Activated gamma-delta T cell (primary cell): ENCODE measurements at regions not wholly inside any gene's neighbourhood (a gene's known extent, or its start where the extent isn't known, plus 50 kb on each side); places are given as distances from the start of the nearest gene placed in this dataset.

Experiments
- DNase-seq: peaks from one replicate; lab custom pipeline; 2025; lab: John Stamatoyannopoulos, UW

DNA sequence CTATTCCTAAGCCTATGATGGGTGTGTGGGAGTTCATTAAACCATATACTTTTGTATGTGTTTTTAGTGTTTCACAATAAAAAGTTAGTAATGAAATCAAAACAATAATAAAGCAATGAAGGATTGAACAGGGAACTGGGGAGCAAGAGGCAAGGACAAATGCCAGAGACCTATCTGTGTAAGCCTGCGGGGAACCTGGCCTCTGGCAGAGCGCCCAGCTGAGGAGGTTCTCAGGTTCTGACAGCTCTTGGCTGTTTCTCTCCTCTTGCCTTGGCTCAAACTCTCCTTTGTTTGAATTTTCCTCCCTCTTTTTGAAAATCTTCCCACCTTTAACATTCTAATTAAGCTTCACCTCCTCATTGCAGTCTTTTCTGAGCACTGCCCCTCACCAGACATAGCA is 200.0 kb upstream of the NCKAP5 start:
- no peak for DNase-seq

GRCh38 chr2:133768658-133769435 is 200.6 kb upstream of the NCKAP5 start:
- no peak for DNase-seq

- DNase-seq: no peak
These were observed 205.8 kb upstream of the NCKAP5 start for GRCh38 chr2:133773854-133774653.

- DNase-seq: no peak
These were observed 206.4 kb upstream of the NCKAP5 start for GRCh38 chr2:133774654-133775015.

DNA sequence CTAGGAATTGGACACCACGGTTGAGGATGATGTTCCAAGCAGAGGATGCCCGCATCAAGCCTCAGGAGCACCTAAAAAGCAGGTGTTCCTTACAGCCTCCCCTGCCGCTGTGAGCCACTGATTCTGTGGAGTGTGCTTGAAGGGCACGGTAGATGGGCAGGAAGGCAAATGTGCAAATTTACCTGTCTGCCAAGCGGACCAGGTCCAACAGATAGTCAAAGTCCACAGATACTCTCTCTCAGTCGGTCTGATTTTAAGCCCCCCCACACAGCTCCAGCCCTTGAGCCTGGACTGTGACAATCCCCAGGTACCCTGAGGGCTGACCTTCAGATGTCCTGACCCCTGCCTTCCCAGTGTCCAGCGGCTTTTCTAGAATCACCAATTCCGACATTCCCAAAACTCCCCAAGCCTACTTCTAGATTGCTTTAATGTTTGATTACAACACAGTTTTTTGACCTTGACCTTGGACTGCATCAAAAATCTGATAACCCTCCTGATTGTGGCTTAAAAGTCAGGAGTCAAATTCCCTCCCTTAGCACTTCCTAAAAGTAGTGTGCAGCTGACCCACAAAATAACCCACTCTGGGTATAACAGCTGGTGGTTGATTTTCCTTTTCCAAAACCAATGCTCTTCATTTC is 208.8 kb upstream of the NCKAP5 start:
- DNase-seq: no peak

DNA sequence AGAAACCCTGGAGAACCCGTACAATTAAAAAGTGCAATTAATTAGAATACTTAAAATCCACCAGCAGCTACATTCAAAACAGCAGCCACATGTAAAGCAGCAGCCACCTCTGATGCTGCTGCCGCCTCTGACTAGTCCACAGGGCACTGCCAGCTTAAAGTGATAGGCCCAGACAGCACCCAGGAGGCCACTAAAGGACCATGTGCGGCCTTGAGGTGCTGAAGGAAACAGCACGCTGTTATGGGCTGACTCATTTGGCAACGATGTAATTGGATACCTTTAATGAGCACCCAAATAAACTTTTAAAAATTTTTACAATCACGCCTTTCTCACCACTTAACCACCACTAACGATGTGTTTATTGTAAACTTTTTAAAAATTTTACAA is 209.3 kb upstream of the NCKAP5 start:
- DNase-seq: no peak

DNA sequence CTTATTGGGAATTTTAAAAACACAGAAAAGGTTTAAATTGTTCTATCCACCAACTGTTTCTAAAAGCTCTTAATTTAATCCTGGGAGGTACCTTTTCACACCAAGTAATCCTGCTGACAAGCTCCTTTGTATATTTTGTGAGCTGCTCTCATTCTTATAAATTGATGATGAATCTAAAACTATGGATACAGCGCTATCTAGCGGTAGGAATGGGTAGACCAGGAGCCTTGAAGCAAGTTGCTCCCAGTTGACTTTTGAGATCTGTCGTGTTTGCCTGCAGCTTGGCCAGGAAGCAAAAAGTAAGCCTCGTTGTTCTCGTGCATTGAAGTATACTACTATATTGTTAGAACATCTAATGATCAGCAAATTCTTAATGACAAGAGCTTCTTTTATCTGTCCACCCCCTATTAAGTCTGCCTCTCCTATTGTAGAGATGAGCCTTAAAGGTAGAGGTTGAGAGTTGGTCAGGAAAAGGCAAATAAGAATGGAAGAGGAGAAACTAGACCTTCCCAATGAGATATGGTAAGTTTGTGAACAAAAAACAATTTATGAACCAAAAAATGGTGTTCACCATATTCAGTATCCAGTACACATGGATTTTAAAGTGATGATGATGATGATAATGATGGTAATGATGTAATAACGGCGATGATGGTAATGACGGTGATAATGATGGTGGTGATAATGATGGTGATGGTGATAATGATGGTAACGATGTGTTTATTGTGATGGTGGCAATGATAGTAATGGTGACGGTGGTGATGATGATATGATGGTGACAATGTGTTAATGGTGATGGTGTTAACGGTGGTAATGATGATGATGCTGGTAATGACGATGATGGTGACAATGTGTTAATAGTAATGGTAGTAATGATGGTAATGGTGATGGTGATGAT is 212.1 kb upstream of the NCKAP5 start:
- DNase-seq: no peak

- no peak for DNase-seq
These were observed 212.8 kb upstream of the NCKAP5 start for GRCh38 chr2:133780997-133781513.

GRCh38 chr2:133787207-133787606 is 218.9 kb upstream of the NCKAP5 start:
- DNase-seq: no peak

DNA sequence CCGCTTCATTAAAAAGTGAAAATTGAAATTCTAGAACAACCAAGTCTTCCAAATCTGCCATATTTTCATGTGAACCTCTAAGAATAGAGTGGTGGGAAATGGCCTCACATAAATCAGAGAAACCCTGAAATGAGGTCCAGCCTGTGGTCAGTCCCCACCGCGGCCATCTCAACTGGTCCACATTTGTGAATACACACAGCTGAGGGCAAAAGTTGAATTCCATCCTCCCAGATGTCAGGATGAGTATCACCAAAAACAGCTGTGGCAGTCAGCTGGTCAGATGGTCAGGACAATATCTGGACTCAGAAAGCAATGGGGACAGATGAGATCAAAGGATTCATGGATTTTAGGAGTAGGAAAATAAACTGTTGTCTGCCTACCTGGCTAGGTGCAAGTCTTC is 219.4 kb upstream of the NCKAP5 start:
- DNase-seq: no peak

DNA sequence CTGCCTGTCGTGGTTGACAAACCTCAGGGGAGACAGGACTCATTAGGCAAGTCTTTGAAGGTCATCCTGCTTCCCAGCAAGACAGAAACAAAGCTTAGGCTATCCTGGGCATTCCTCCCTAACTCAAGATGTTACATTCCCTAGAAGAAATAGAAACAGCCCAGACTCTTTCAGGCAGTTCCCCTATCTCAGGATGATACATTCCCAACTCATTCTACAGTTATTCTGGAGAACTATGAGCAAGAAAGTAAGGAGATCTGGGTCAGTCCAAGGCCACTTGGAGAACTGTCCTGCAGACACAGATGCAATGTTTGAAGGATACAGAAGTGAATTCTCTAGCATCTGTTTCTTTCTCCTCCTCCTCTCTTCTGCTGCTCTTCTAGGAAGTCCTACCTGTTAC is 220.1 kb upstream of the NCKAP5 start:
- DNase-seq: no peak

DNA sequence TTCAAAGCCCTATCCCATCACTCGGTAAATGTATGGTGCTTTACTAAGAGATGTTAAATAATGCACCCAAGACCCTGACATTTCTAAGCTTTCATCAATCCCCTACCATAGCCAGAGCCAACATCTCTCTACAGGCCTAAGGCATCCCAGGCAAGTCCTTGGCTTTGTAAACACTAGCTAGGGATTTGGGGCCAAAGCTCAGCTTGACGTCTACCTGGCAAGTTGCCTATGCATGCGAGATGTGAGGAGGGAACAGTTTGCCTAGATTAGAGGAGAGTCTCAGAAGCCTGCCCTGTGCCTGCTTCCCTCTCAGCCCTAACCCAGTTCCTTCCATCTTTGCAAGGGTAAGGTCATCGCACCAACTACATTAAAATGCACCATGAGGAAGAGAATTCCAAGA is 221.5 kb upstream of the NCKAP5 start:
- no peak for DNase-seq

DNA sequence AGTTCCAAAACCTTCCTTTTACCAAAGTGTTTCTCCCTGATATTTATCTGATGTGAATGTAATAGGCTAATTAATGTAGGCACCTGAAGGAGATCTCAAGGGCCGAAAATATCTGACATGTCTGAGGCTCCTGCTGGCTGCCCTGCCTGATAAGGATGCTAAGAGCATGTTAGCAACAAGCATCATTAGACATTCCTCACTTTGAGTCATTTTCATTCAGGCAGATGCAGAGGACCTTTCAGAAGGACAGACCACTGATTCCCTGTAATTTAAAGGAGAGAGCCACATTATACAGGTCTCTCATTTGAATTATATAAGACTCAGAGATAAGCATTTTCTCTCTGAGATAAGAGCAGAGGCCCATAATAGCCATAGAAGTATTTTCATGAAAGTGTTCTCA is 222.4 kb upstream of the NCKAP5 start:
- DNase-seq: no peak

- no peak for DNase-seq
These were observed 222.9 kb upstream of the NCKAP5 start for GRCh38 chr2:133791191-133791590.

DNA sequence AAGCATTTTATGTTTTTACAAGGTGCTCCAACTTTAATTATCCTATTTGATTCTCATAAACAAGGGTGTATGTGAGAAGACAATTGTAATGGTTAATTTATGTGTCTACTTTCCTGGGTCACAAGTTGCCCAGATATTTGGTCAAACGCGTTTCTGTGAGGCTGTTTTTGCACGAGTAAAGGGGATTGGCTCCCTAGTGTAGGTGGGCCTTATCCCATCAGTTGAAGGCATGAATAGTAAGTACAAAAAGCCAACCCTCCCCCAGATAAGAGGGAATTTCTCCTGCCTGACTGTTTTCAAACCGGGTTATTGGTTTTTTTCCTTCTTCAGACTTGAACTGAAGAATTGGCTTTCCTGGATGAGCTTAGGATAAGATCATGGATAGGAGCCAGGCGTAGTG is 224.0 kb upstream of the NCKAP5 start:
- no peak for DNase-seq

GRCh38 chr2:133794114-133794513 is 225.9 kb upstream of the NCKAP5 start:
- DNase-seq: no peak

DNA sequence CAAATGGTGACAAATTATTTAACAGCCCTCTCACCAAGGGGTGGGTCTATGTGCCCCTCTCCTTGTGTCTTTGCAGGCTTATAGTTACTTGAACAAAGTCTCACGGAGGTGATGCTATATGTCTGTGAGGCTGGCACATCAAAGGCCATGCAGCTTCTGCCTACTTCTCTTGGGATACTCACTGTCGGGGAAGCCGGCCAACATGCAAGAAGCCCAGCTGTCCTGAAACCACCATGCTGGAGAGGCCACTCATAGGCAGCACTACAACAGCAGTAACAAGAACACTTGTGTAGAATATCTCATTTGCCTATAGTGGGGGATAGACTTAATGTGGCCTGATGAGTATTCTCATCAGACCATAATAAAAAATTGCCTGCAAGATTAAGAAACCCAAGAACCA is 233.7 kb upstream of the NCKAP5 start:
- DNase-seq: no peak

GRCh38 chr2:133802409-133803039 is 234.3 kb upstream of the NCKAP5 start:
- no peak for DNase-seq

DNA sequence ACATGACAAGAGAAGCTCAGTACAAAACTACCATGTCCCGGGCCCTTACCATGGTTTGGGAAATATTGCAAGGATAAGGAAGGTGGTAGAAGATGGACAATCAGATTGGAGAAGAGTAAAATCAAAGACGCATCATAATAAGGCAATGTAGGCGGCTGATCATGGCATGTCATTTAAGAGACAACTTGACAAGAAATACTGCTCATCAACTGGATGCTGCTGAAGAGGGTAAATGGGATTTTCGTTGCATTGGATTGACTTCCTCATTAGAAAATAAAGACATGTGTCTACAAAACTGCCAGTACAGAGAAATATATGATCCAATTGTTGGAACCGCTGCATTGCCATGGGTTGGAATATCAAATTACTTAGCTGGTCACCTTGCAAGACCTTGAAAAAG is 238.3 kb upstream of the NCKAP5 start:
- no peak for DNase-seq

- DNase-seq: no peak
These were observed 241.2 kb upstream of the NCKAP5 start for GRCh38 chr2:133809485-133809884.

- DNase-seq: no peak
These were observed 242.3 kb upstream of the NCKAP5 start for GRCh38 chr2:133810559-133810958.
